Uterus (tissue), 3 donors: ENCODE measurements at regions not wholly inside any gene's neighbourhood (a gene's known extent, or its start where the extent isn't known, plus 50 kb on each side); places are given as distances from the start of the nearest gene placed in this dataset.

Experiments
- DNase-seq, 2 donors: peaks; one replicate each; pipeline ENCODE4 v3.0.0-alpha.2; 2019 to 2020
- H3K27ac ChIP-seq, 2 donors: fragments of 200-600 bp; sonication (generic); 1 replicate in 1 of 2; 2 replicates in 1 of 2; pipeline ENCODE4 v1.5.1; 2016 to 2018
- H3K27me3 ChIP-seq, 2 donors: fragments of 200-600 bp; sonication (generic); one replicate each; pipeline ENCODE4 v1.5.1; 2018 to 2019; ENCODE audit warnings: control low read depth in 1 of 2
- H3K36me3 ChIP-seq, 2 donors: fragments of 200-600 bp; sonication (generic); one replicate each; pipeline ENCODE4 v1.5.1; 2019; ENCODE audit warnings: control low read depth in 1 of 2
- H3K4me1 ChIP-seq, 2 donors: fragments of 200-600 bp; sonication (generic); one replicate each; pipeline ENCODE4 v1.5.1; 2018 to 2019; ENCODE audit warnings: control low read depth in 1 of 2
- H3K4me3 ChIP-seq, 2 donors: fragments of 200-600 bp; sonication (generic); 1 replicate in 1 of 2; 2 replicates in 1 of 2; pipeline ENCODE4 v1.5.1; 2018 to 2019; ENCODE audit warnings: mild to moderate bottlenecking in 1 of 2
- H3K9me3 ChIP-seq, 2 donors: fragments of 200-600 bp; sonication (generic); one replicate each; pipeline ENCODE4 v1.5.1; 2019; ENCODE audit warnings: control low read depth in 1 of 2
- CTCF ChIP-seq, 4 experiments: fragments of 200-600 bp in 2 of 4; fragments of 450-650 bp in 2 of 4; sonication (generic) in 2 of 4; IDR thresholded peaks; one replicate each; pipeline ENCODE4 v1.5.1; 2016 to 2019; ENCODE audit warnings: antibody characterized with exemption in 4 of 4, mild to moderate bottlenecking in 2 of 4, moderate library complexity in 1 of 4
- POLR2A ChIP-seq, 2 donors: fragments of 450-650 bp; IDR thresholded peaks; one replicate each; pipeline ENCODE4 v1.6.1; 2016; ENCODE audit warnings: antibody characterized with exemption in 2 of 2, mild to moderate bottlenecking in 1 of 2, moderate library complexity in 1 of 2
- intact Hi-C: fragments of 100-400 bp; cut with DNase I; formaldehyde crosslinking; loops from one replicate; pipeline ENCODE4 v1.15.1; 2023; ENCODE audit warnings: low total_unique reads
- donor health status: DM: yes; HTN: yes; CAD: no.

GRCh38 chr10:27437775-27438174 lies 66.3 kb upstream of the RAB18 start:
- H3K36me3 ChIP-seq: no peaks in the 10 kb centered on the region
- no peak overlapping the region for H3K27ac ChIP-seq

GRCh38 chr10:27436710-27437109 lies 67.4 kb upstream of the RAB18 start:
- Histone ChIP-seq H3K27me3 (peaks cover 0 to 3% of the 10 kb centered on the region in 2 donors), H3K36me3 (no peaks in the 10 kb centered on the region), H3K27ac (no peak overlapping the region), H3K9me3 (no peaks in the 10 kb centered on the region), H3K4me1 (no peaks in the 10 kb centered on the region), H3K4me3 (no peak overlapping the region)
- DNase-seq: no peak
- TF ChIP-seq POLR2A (IDR thresholded peaks at IDR 0.05) (no peak), CTCF (IDR thresholded peaks at IDR 0.05) (no peak)
- intact Hi-C loops: no loop called here

More at GRCh38 chr10:27437775-27438174, 66.3 kb upstream of the RAB18 start:
- no peaks in the 10 kb centered on the region for H3K9me3 ChIP-seq
- DNase-seq: no peak
- intact Hi-C loops: no loop called here
- peaks cover 0 to 3% of the 10 kb centered on the region in 2 donors for H3K27me3 ChIP-seq
- no peaks in the 10 kb centered on the region for H3K4me1 ChIP-seq
- H3K4me3 ChIP-seq: no peak overlapping the region
- TF ChIP-seq CTCF (IDR thresholded peaks at IDR 0.05) (no peak), POLR2A (IDR thresholded peaks at IDR 0.05) (no peak)

- TF ChIP-seq POLR2A (IDR thresholded peaks at IDR 0.05): no peak
- no peak for TF ChIP-seq CTCF (IDR thresholded peaks at IDR 0.05)
- DNase-seq: no peak
- Histone ChIP-seq H3K27me3 (peaks cover 0 to 3% of the 10 kb centered on the region in 2 donors), H3K4me1 (no peaks in the 10 kb centered on the region), H3K9me3 (no peaks in the 10 kb centered on the region), H3K36me3 (no peaks in the 10 kb centered on the region), H3K27ac (no peak overlapping the region), H3K4me3 (no peak overlapping the region)
- intact Hi-C loops: no loop called here
Observed at GRCh38 chr10:27433976-27434375, 70.1 kb upstream of the RAB18 start.

- intact Hi-C loops: no loop called here
- Histone ChIP-seq H3K36me3 (no peaks in the 10 kb centered on the region), H3K9me3 (peaks cover 0 to 3% of the 10 kb centered on the region in 2 donors), H3K27ac (no peak overlapping the region), H3K4me1 (no peaks in the 10 kb centered on the region), H3K4me3 (no peak overlapping the region), H3K27me3 (no peaks in the 10 kb centered on the region)
- DNase-seq: no peak
- TF ChIP-seq CTCF (IDR thresholded peaks at IDR 0.05) (no peak), POLR2A (IDR thresholded peaks at IDR 0.05) (no peak)
Observed at GRCh38 chr10:27426948-27427467, 77.1 kb upstream of the RAB18 start.

- H3K27me3 ChIP-seq: no peaks in the 10 kb centered on the region
- DNase-seq: no peak
- H3K4me3 ChIP-seq: no peak overlapping the region
- H3K9me3 ChIP-seq: no peaks in the 10 kb centered on the region
- TF ChIP-seq POLR2A (IDR thresholded peaks at IDR 0.05) (no peak), CTCF (IDR thresholded peaks at IDR 0.05) (no peak)
- H3K36me3 ChIP-seq: no peaks in the 10 kb centered on the region
- no peak overlapping the region for H3K27ac ChIP-seq
- H3K4me1 ChIP-seq: no peaks in the 10 kb centered on the region
- intact Hi-C loops: no loop called here
Observed at GRCh38 chr10:27413831-27414348, 90.2 kb upstream of the RAB18 start.
